OCI-LY3 (cell line): ENCODE measurements at regions not wholly inside any gene's neighbourhood (a gene's known extent, or its start where the extent isn't known, plus 50 kb on each side); places are given as distances from the start of the nearest gene placed in this dataset.

ENCODE experiments used
- H2AFZ ChIP-seq: fragments of 200-600, 300-600 bp; shearing (Covaris generic); 2 replicates; pipeline ENCODE4 v1.6.0; 2014; ENCODE audit warnings: antibody characterized with exemption, low read depth, low read length
- H3K27ac ChIP-seq: fragments of 200-600, 300-600 bp; sonication (generic); 2 replicates; pipeline ENCODE4 v1.5.1; 2014; ENCODE audit warnings: mild to moderate bottlenecking, low read length, moderate library complexity, mixed read lengths
- H3K27me3 ChIP-seq: fragments of 200-600, 300-600 bp; sonication (generic); 2 replicates; pipeline ENCODE4 v1.6.1; 2014; ENCODE audit warnings: low read depth, low read length, mixed read lengths
- H3K36me3 ChIP-seq: fragments of 200-600, 300-600 bp; sonication (generic); replicated peaks from 2 replicates; pipeline ENCODE3; 2014; ENCODE audit warnings: low read depth, low read length, mixed read lengths
- H3K4me1 ChIP-seq: fragments of 300-600, 200-600 bp; sonication (generic); 2 replicates; pipeline ENCODE4 v1.6.1; 2014; ENCODE audit warnings: low read length, mixed read lengths
- H3K4me2 ChIP-seq: fragments of 200-600, 300-600 bp; sonication (generic); 2 replicates; pipeline ENCODE4 v1.6.1; 2014; ENCODE audit warnings: low read length, mixed read lengths
- H3K4me3 ChIP-seq: fragments of 300-600, 200-600 bp; sonication (generic); 2 replicates; pipeline ENCODE4 v1.5.1; 2014; ENCODE audit warnings: antibody characterized with exemption, mild to moderate bottlenecking, low read length, moderate library complexity
- H3K79me2 ChIP-seq: fragments of 300-600, 200-600 bp; shearing (Covaris generic); 2 replicates; pipeline ENCODE4 v1.6.1; 2014; ENCODE audit warnings: mild to moderate bottlenecking, low read length, mixed read lengths
- H3K9ac ChIP-seq: fragments of 300-600, 200-600 bp; shearing (Covaris generic); 2 replicates; pipeline ENCODE4 v1.6.0; 2014; ENCODE audit warnings: mild to moderate bottlenecking, low read length, moderate library complexity
- H3K9me3 ChIP-seq: fragments of 200-600, 300-600 bp; shearing (Covaris generic); 2 replicates; pipeline ENCODE4 v1.6.1; 2014; ENCODE audit warnings: low read length, mixed read lengths; ENCODE audit not compliant: insufficient read depth
- H4K20me1 ChIP-seq: fragments of 200-600, 300-600 bp; sonication (generic); 2 replicates; pipeline ENCODE4 v1.6.1; 2016; ENCODE audit warnings: low read length, mixed read lengths; ENCODE audit not compliant: insufficient read depth
- CTCF ChIP-seq: fragments of 200-600, 300-600 bp; sonication (generic); IDR thresholded peaks from 2 replicates; pipeline ENCODE4 v1.5.1; 2014; ENCODE audit warnings: antibody characterized with exemption, low read length, low read depth
- EZH2phosphoT487 ChIP-seq: fragments of 200-600 bp; shearing (Covaris generic); IDR thresholded peaks from 2 replicates; pipeline ENCODE4 v1.6.1; 2018; ENCODE audit warnings: antibody characterized with exemption, mixed run types, low read depth

GRCh38 chr3:16816048-16816780, 68.5 kb upstream of the PLCL2 start:
- Histone ChIP-seq H2AFZ (no peak overlapping the region), H3K9me3 (no peaks in the 10 kb centered on the region), H3K27ac (no peak overlapping the region), H3K79me2 (no peaks in the 10 kb centered on the region), H3K4me3 (no peak overlapping the region), H3K9ac (no peak overlapping the region), H3K4me2 (no peak overlapping the region), H3K36me3 (no peaks in the 10 kb centered on the region), H3K27me3 (peaks cover 4% of the 10 kb centered on the region; the same call in 1 of the 2 replicates), H3K4me1 (peaks cover 31% of the 10 kb centered on the region), H4K20me1 (no peaks in the 10 kb centered on the region)
- TF ChIP-seq EZH2phosphoT487, result no peak
- TF ChIP-seq CTCF, result no peak

- H3K27ac ChIP-seq, result no peak overlapping the region
- H3K9ac ChIP-seq, result no peak overlapping the region
- H3K4me2 ChIP-seq, result no peak overlapping the region
- no peak overlapping the region for H2AFZ ChIP-seq
- H3K4me1 ChIP-seq, result peaks cover 31% of the 10 kb centered on the region
- no peaks in the 10 kb centered on the region for H4K20me1 ChIP-seq
- no peaks in the 10 kb centered on the region for H3K79me2 ChIP-seq
- no peak overlapping the region for H3K4me3 ChIP-seq
- peaks cover 13% of the 10 kb centered on the region; the same call in 1 of the 2 replicates for H3K27me3 ChIP-seq
- no peaks in the 10 kb centered on the region for H3K36me3 ChIP-seq
- H3K9me3 ChIP-seq, result no peaks in the 10 kb centered on the region
- TF ChIP-seq CTCF, result no peak
- no peak for TF ChIP-seq EZH2phosphoT487
Measured at GRCh38 chr3:16817197-16817596, 67.6 kb upstream of the PLCL2 start.

GRCh38 chr3:16818194-16818593, 66.6 kb upstream of the PLCL2 start:
- no peaks in the 10 kb centered on the region for H3K79me2 ChIP-seq
- no peaks in the 10 kb centered on the region for H4K20me1 ChIP-seq
- H3K27ac ChIP-seq, result no peak overlapping the region
- no peak overlapping the region for H3K4me2 ChIP-seq
- TF ChIP-seq EZH2phosphoT487, result no peak
- no peak for TF ChIP-seq CTCF
- H3K36me3 ChIP-seq, result no peaks in the 10 kb centered on the region
- peaks cover 31% of the 10 kb centered on the region for H3K4me1 ChIP-seq
- H2AFZ ChIP-seq, result no peak overlapping the region
- H3K27me3 ChIP-seq, result peaks cover 13% of the 10 kb centered on the region; the same call in 1 of the 2 replicates
- H3K9ac ChIP-seq, result no peak overlapping the region
- no peaks in the 10 kb centered on the region for H3K9me3 ChIP-seq
- H3K4me3 ChIP-seq, result no peak overlapping the region

- H3K27me3 ChIP-seq, result peaks cover 13% of the 10 kb centered on the region; the same call in 1 of the 2 replicates
- TF ChIP-seq CTCF (no peak), EZH2phosphoT487 (no peak)
- no peaks in the 10 kb centered on the region for H3K79me2 ChIP-seq
- no peaks in the 10 kb centered on the region for H3K36me3 ChIP-seq
- H3K9me3 ChIP-seq, result no peaks in the 10 kb centered on the region
- no peak overlapping the region for H2AFZ ChIP-seq
- H3K4me2 ChIP-seq, result no peak overlapping the region
- no peak overlapping the region for H3K9ac ChIP-seq
- no peaks in the 10 kb centered on the region for H4K20me1 ChIP-seq
- no peak overlapping the region for H3K4me3 ChIP-seq
- H3K27ac ChIP-seq, result no peak overlapping the region
- H3K4me1 ChIP-seq, result peaks cover 37% of the 10 kb centered on the region
Measured at GRCh38 chr3:16818945-16819344, 65.8 kb upstream of the PLCL2 start.
